GM23248 (cell line): ENCODE measurements at regions not wholly inside any gene's neighbourhood (a gene's known extent, or its start where the extent isn't known, plus 50 kb on each side); places are given as distances from the start of the nearest gene placed in this dataset.

Experiments used
- EZH2 ChIP-seq: fragments of 200-600 bp; sonication (generic); IDR thresholded peaks from 2 replicates; pipeline ENCODE4 v1.6.1; 2018; ENCODE audit warnings: antibody characterized with exemption, mild to moderate bottlenecking; ENCODE audit not compliant: insufficient read depth, poor library complexity, severe bottlenecking
- EZH2phosphoT487 ChIP-seq: fragments of 200-600 bp; sonication (generic); IDR thresholded peaks from 2 replicates; pipeline ENCODE4 v1.6.1; 2018; ENCODE audit warnings: antibody characterized with exemption, moderate library complexity, mild to moderate bottlenecking, low read depth; ENCODE audit not compliant: insufficient read depth

DNA sequence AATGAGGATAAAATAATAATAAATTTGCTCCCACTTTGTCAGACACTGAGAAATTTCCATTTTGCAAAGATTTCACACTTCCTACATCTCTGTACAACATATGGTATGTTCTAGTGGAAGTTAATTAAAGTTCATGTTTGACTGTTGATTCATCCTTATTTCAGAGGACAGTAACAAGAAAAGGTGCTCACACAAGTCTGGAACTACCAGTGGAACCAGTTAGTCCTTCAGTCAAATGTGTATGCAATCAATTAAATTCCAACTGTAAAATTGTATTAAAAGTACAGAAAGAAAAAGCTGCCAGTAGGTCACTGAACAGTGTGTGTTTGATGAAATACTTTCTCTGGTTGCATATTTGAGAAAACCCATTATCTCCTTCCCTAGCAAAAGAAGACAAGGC lies 496.0 kb upstream of the PKN2 start:
- TF ChIP-seq EZH2 (no peak), EZH2phosphoT487 (no peak)
